EL (cell line): ENCODE measurements at regions not wholly inside any gene's neighbourhood (a gene's known extent, or its start where the extent isn't known, plus 50 kb on each side); places are given as distances from the start of the nearest gene placed in this dataset.
A peak's percentile ranks its signal among the peaks of the same experiment; 100 is the strongest.
"Not testable (repeated sequence)": the region's sequence is repeated elsewhere in the genome, so short reads cannot be mapped to it uniquely, and the experiment has no call there.

ENCODE experiments used
- DNase-seq: peaks from one replicate; pipeline ENCODE4 v3.0.0-alpha.2; 2016

- DNase-seq: no peak
Measured at GRCh38 chr3:124650798-124651197, 79.5 kb upstream of the UMPS start.

- DNase-seq: not testable (repeated sequence)
Measured at GRCh38 chr3:124651416-124651815, 78.8 kb upstream of the UMPS start.

- DNase-seq: no peak
Measured at GRCh38 chr3:124652009-124652408, 78.2 kb upstream of the UMPS start.

- DNase-seq: no peak
Measured at GRCh38 chr3:124653071-124653796, 77.0 kb upstream of the UMPS start.

GRCh38 chr3:124653797-124654469, 76.3 kb upstream of the UMPS start:
- no peak for DNase-seq

- no peak for DNase-seq
Measured at GRCh38 chr3:124654470-124654845, 75.8 kb upstream of the UMPS start.

- DNase-seq: no peak
Measured at GRCh38 chr3:124656531-124656930, 73.7 kb upstream of the UMPS start.

- DNase-seq: no peak
Measured at GRCh38 chr3:124657138-124657537, 73.1 kb upstream of the UMPS start.

GRCh38 chr3:124658270-124658669, 72.0 kb upstream of the UMPS start:
- no peak for DNase-seq

- DNase-seq: no peak
Measured at GRCh38 chr3:124659175-124659574, 71.1 kb upstream of the UMPS start.

- no peak for DNase-seq
Measured at GRCh38 chr3:124660599-124660998, 69.7 kb upstream of the UMPS start.

GRCh38 chr3:124663690-124664089, 66.6 kb upstream of the UMPS start:
- DNase-seq: peak; percentile 44

- DNase-seq: no peak
Measured at GRCh38 chr3:124664804-124665203, 65.4 kb upstream of the UMPS start.

- no peak for DNase-seq
Measured at GRCh38 chr3:124666067-124666466, 64.2 kb upstream of the UMPS start.

GRCh38 chr3:124669470-124669869, 60.8 kb upstream of the UMPS start:
- peak; percentile 72 for DNase-seq

- no peak for DNase-seq
Measured at GRCh38 chr3:124671106-124671505, 59.1 kb upstream of the UMPS start.

GRCh38 chr3:124674336-124674735, 55.9 kb upstream of the UMPS start:
- no peak for DNase-seq

GRCh38 chr3:124676236-124676635, 54.0 kb upstream of the UMPS start:
- DNase-seq: peak; percentile 44

- DNase-seq: no peak
Measured at GRCh38 chr3:124679048-124679638, 51.1 kb upstream of the UMPS start.
